GM12878 (cell line): ENCODE measurements at regions not wholly inside any gene's neighbourhood (a gene's known extent, or its start where the extent isn't known, plus 50 kb on each side); places are given as distances from the start of the nearest gene placed in this dataset.

Source experiments
- BHLHE40 ChIP-seq, 2 experiments: fragments of 450-650 bp in 1 of 2; IDR thresholded peaks; 2 replicates each; pipeline ENCODE4 v1.6.1; 2011 to 2017; ENCODE audit warnings: low read depth in 2 of 2, borderline replicate concordance in 1 of 2, improper control_type of control experiment in 1 of 2, low read length in 1 of 2, mild to moderate bottlenecking in 1 of 2
- CEBPB ChIP-seq, 2 experiments: fragments of 150-350 bp in 1 of 2; IDR thresholded peaks; 2 replicates each; pipeline ENCODE4 v1.6.1; 2012 to 2014; ENCODE audit warnings: low read depth in 2 of 2, low read length in 2 of 2, borderline replicate concordance in 1 of 2, inconsistent platforms in 1 of 2
- CHD2 ChIP-seq: IDR thresholded peaks from 2 replicates; pipeline ENCODE4 v1.6.1; 2011; ENCODE audit warnings: low read depth, low read length, improper control_type of control experiment, borderline replicate concordance
- CTCF ChIP-seq, 3 experiments: IDR thresholded peaks in 2 of 3; conservative IDR thresholded peaks in 1 of 3; 2 replicates each; pipeline ENCODE4 v1.5.1; 2011; ENCODE audit warnings: low read depth in 3 of 3, low read length in 3 of 3, mild to moderate bottlenecking in 3 of 3, control low read depth in 2 of 3, moderate library complexity in 2 of 3, inconsistent platforms in 1 of 3, mixed read lengths in 1 of 3; ENCODE audit not compliant: control insufficient read depth in 2 of 3, insufficient read depth in 1 of 3; ENCODE audit errors: extremely low read depth in 1 of 3
- EGR1 ChIP-seq, 2 experiments: IDR thresholded peaks; 1 replicate in 1 of 2; 2 replicates in 1 of 2; pipeline ENCODE4 v1.6.1; 2011 to 2012; ENCODE audit warnings: low read depth in 2 of 2, low read length in 2 of 2, borderline replicate concordance in 1 of 2, mild to moderate bottlenecking in 1 of 2, moderate library complexity in 1 of 2
- HDGF ChIP-seq: fragments of 450-650 bp; IDR thresholded peaks from 2 replicates; pipeline ENCODE4 v1.6.1; 2016; ENCODE audit warnings: antibody characterized with exemption
- MYC ChIP-seq: IDR thresholded peaks from 2 replicates; pipeline ENCODE4 v1.6.1; 2011; ENCODE audit warnings: mild to moderate bottlenecking, low read length, moderate library complexity, inconsistent platforms; ENCODE audit not compliant: insufficient read depth, insufficient replicate concordance, insufficient read length, severe bottlenecking
- POLR2A ChIP-seq: IDR thresholded peaks from 2 replicates; pipeline ENCODE4 v1.6.1; 2011; ENCODE audit warnings: low read depth, mild to moderate bottlenecking, low read length
- TAF1 ChIP-seq: IDR thresholded peaks from 2 replicates; pipeline ENCODE4 v1.6.1; 2011; ENCODE audit warnings: mild to moderate bottlenecking, low read depth, low read length, borderline replicate concordance
- ZZZ3 ChIP-seq: IDR thresholded peaks from 2 replicates; pipeline ENCODE4 v1.6.1; 2011; ENCODE audit warnings: low read depth; ENCODE audit not compliant: control insufficient read depth, insufficient read length
- TF ChIP-seq, protein P1 (sequence below): fragments of 450-650 bp; IDR thresholded peaks from 2 replicates; pipeline ENCODE4 v1.6.1; 2017; ENCODE audit warnings: borderline replicate concordance

DNA sequence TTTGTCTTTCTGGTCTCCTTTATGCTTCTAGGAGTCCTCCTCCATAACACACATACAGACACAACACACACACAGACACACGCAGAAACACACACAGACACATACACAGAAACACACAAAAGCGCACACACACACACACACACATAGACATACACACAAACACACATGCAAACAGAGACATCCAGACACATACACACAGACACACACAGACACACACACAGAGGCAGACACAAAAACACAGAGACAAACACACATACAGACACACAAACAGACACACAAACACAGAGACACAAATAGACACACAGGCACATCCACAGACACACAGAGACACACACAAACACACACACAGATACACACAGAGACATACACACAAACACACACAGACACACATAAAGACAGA is 220.2 kb downstream of the IRX2 start:
- TF ChIP-seq MYC (no peak), ZZZ3 (no peak), EGR1 (IDR thresholded peaks at IDR 0.05; ENCODE audit: borderline replicate concordance in 1 of 2, low read depth in 2 of 2, low read length in 2 of 2) (no peak), POLR2A (no peak), BHLHE40 (IDR thresholded peaks at IDR 0.05; ENCODE audit: borderline replicate concordance in 1 of 2, low read depth in 2 of 2, low read length in 1 of 2) (no peak), CHD2 (no peak), HDGF (no peak), CTCF (IDR thresholded peaks at IDR 0.05 in 2 of 3, conservative IDR thresholded peaks at IDR 0.05 in 1 of 3; ENCODE audit: control insufficient read depth in 2 of 3, extremely low read depth in 1 of 3, insufficient read depth in 1 of 3, low read depth in 3 of 3, low read length in 3 of 3) (no peak), CEBPB (IDR thresholded peaks at IDR 0.05; ENCODE audit: borderline replicate concordance in 1 of 2, low read depth in 2 of 2, low read length in 2 of 2) (no peak), TAF1 (no peak)
- TF ChIP-seq, protein P1, sequence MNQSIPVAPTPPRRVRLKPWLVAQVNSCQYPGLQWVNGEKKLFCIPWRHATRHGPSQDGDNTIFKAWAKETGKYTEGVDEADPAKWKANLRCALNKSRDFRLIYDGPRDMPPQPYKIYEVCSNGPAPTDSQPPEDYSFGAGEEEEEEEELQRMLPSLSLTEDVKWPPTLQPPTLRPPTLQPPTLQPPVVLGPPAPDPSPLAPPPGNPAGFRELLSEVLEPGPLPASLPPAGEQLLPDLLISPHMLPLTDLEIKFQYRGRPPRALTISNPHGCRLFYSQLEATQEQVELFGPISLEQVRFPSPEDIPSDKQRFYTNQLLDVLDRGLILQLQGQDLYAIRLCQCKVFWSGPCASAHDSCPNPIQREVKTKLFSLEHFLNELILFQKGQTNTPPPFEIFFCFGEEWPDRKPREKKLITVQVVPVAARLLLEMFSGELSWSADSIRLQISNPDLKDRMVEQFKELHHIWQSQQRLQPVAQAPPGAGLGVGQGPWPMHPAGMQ = no peak
